Embryonic facial prominence (tissue), 1 donor: ENCODE measurements at regions not wholly inside any gene's neighbourhood (a gene's known extent, or its start where the extent isn't known, plus 50 kb on each side); places are given as distances from the start of the nearest gene placed in this dataset.
A peak's percentile ranks its signal among the peaks of the same experiment; 100 is the strongest.

ENCODE experiments used
- DNase-seq: peaks from one replicate; pipeline ENCODE4 v3.0.0-alpha.2; 2016; ENCODE audit errors: extremely low spot score

DNA sequence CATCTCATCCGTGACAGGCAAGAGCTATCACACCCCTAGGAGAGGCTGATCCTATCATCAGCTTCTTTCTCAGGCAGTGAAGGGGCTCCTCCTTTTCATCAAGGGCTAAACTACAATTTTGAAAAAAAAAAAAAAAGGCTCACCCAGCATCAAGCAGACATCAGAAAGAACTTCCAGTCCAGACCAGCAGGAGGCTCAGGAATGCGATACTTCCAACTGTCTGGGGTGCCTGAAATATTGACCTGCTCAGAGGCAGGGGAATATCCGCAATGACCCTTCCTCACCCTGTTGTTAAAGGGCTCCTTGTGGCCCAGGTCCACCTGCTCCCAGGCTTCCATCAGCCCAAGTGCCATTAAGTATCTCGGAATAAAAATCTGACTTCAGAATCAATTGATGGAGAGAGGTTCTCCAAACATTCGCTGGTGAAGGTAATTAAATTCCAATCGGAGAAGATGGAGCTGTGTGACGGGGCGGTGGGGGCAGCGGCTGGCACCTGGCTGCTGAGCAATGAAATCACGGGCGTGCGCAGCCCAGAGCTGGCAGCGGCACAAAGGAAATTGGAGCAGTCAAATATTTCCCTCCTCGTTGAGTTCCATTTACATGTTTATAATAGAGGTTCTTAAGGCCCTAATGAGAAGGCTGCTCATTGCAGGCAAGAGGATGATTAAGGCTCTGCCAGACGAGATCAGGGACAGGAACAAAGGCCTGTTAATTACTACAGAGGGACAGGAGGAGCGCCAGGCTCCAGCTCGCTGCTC lies 69.0 kb upstream of the THY1 start:
- DNase-seq: no peak

GRCh38 chr11:119490253-119491006 lies 67.5 kb upstream of the THY1 start:
- DNase-seq: no peak

GRCh38 chr11:119489087-119489486 lies 66.1 kb upstream of the THY1 start:
- no peak for DNase-seq

- DNase-seq: no peak
Observed at GRCh38 chr11:119488256-119488995, 65.5 kb upstream of the THY1 start.

- no peak for DNase-seq
Observed at GRCh38 chr11:119486691-119487259, 63.8 kb upstream of the THY1 start.

GRCh38 chr11:119486016-119486415 lies 63.0 kb upstream of the THY1 start:
- no peak for DNase-seq

DNA sequence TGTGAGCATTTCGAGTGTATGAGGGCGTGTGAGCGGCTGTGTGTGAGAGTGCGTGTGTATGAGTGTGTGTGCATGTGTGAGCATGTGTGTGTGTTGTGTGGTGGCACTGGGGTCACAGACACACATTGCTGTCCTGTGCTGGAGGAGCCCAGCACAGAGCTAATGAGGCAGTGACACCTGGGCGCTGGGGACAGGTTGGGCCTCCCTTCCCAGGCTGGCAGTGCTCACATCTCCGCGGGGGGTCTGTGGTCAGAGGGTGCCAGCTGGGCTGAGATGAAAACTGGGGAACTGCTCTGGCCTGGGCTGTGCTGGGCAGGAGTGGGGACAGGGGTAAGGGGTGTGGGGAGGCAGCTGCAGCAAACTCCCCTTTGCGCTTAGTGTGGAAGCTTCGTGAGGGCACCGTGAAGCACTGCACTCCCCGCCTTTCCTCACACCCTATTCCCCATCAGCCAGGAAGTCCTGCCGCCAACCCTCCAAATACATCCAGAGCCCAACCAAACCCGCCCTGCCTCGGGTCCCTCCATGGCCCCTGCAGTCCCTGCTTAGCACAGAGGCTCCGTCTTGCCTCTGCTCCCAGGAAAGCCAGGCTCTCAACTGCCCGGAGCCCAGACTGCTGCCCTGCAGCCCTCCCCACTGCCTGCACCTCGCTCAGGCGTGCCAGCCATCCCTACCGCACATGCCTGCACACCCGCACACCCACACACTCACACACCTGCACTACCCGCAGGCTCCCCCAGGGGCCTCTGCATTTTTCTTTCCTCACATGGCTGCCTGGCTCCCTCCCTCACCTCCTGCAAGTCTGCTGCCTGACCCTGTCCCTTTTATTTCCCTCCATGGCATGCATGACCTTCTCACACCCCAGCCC lies 62.0 kb upstream of the THY1 start:
- DNase-seq: no peak

DNA sequence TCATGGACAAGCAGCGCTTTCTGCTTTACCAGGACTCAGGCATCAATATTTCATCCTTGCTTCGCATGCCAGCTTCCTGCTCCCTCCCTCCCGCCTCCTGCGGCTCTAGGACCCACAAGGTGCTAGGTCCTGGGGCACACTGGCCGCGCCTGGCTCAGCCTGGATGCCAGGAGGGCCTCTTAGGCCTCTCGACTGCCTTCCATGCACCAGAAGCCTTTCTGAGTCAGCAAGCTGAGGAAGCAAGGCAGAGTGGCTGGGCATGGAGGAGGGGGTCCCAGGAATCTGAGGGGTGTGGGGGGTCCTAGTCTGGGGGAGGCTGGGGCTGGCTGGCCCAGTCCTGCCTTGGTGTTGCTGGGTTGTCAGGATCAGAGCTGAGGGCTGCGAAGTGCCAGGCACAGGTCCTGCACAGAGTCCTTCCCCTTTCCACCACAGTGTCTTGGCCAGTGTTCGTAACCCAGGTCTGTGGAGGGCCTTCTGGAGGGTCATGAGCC lies 61.0 kb upstream of the THY1 start:
- no peak for DNase-seq

DNA sequence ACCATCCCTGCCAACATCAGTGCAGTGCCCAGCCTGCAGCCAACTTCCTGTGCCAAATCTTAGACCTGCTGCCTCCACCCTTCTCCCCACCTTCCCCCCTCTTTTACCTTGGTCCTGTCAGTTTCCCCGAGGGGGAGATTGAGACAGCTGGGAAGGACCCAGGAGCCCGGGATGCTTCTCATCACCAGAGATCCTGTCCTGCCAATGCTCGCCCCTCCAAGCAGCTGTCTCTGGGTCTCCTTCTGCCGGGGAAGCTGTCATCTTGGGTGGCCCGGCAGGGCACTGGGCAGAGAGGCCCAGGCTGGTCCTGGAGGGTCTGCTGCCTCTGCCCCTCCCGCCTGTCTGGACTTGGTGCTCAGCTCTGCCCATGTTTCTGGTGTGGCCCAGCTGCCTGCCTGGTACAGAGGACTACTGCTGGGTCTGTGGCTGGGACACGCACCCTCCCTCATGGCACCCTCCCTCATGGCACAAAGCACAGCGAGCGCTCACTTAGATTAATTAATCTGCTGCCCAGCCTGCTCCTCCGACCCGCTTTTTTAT lies 60.4 kb upstream of the THY1 start:
- no peak for DNase-seq

- no peak for DNase-seq
Observed at GRCh38 chr11:119482521-119483011, 59.6 kb upstream of the THY1 start.

- no peak for DNase-seq
Observed at GRCh38 chr11:119481667-119482400, 58.9 kb upstream of the THY1 start.

DNA sequence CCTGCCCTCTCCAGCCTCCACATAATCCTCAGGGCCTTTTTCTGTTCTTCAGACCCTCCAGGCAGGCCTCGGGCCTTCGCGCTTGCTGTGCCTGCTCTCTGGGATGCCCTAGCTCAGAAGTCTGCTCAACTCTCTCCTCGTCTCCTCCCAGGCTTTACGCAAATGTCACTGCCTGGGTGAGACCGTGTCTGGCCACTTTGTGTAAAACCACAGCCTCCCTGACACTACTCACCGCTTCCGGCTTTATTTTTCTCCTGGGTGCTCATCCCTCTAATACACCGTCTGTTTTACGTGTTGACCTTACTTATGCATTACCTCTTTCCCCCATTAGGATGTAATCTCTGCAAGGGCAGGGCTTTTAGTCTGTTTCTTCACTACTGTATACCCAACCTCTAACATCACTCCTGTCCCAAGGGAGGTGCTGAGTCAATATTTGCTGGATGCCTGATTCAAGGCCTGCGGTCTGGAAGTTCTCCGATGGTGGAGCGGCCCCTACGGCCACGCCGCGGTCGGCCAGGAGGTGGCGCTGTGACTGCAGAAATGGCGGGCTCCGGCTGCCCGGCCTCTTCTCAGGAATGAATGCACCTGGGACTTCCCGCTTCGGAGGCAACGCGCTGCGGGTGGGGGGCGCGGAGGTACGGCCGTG lies 58.2 kb upstream of the THY1 start:
- DNase-seq: peak; percentile 40

DNA sequence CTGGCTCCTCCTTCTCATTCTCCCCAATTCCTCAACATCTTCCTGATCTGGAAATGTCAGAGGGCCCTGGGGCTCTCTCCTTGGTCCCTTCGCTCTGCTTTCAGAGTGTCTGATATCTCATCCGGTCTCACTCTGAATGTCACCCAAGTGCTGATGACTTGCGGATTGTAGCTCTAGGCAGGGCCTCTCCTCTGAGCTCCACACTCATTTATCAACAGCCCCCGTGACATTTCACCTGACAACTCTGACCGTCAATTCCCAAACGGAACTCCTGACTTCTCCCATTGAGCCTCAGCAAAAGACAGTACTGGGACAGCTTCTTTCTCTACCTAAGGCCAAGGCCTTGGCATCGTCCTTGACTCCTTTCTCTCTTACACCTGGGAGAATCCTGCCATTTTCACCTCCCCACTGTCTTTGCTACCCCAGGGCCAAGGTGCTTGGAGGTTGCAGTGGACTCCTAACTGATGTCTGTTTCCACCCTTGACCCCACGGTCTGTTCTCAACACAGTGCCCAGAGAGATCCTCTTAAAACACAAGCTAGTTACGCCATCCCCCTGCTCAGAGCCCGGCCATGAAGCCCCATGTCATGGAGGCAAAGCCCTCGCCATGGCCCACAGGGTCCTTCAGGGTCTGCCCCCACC lies 57.5 kb upstream of the THY1 start:
- DNase-seq: no peak

- no peak for DNase-seq
Observed at GRCh38 chr11:119479685-119480275, 56.8 kb upstream of the THY1 start.

- DNase-seq: no peak
Observed at GRCh38 chr11:119478711-119479285, 55.8 kb upstream of the THY1 start.

DNA sequence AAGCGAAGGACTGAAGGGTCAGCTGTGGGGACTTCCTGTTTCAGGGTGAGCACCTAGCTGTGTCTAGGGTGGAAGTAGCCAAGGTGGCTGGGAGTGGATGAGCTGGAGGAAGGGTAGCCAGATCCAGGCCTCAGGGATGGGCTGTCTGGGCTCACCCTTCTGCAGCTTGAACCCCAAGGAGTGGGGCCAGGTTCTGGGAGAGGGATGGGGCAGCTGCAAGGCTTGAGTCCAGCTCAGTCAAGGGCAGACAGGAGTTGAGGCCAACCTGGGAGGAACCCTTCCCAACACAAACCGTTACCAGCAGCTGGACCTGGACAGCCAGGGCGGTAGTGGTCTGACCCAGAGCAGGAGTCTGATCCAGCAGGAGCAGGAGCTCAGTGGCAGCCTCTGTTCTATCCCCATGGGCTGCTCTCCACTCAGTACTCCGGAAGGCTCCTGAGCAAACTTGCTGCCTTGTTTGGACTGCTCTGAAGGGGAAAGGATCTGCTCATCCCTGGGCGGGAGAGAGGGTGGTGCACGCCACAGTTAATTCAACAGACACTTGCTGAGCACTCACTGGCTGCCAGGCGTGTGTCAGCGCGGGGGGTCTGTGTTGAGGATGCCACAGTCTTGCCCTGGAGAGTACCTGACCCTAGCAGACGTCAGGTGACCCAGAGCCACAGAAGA lies 53.8 kb upstream of the THY1 start:
- no peak for DNase-seq

DNA sequence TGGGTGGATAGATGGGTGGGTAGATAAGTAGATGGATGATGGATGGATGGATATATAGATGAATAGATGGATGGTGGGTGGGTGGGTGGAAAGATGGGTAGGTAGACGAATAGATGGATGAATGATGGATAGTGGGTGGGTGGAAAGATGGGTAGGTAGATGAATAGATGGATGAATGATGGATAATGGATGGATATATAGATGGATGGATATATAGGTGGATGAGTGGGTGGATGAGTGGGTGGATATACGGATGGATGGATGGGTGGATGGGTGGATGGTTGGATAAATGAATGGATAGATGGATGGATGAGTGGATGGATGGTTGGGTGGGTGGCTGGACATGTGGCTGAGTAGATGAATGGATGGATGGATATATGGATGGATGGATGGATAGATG lies 53.1 kb upstream of the THY1 start:
- DNase-seq: no peak
